ENCODE measurements at regions not wholly inside any gene's neighbourhood (a gene's known extent, or its start where the extent isn't known, plus 50 kb on each side); places are given as distances from the start of the nearest gene placed in this dataset.

GRCh38 chr4:138555108-138555507, 313.0 kb upstream of the SLC7A11 start:
- TF ChIP-seq CTCF (IDR thresholded peaks at IDR 0.05) (no peak), POLR2AphosphoS5 (IDR thresholded peaks at IDR 0.05) (no peak)
